GM12892 (cell line): ENCODE measurements at regions not wholly inside any gene's neighbourhood (a gene's known extent, or its start where the extent isn't known, plus 50 kb on each side); places are given as distances from the start of the nearest gene placed in this dataset.

Source experiments
- POLR2A ChIP-seq: IDR thresholded peaks from 2 replicates; pipeline ENCODE4 v1.6.1; 2011; ENCODE audit warnings: low read depth, low read length, control low read depth
- TAF1 ChIP-seq: IDR thresholded peaks from 2 replicates; pipeline ENCODE4 v1.6.1; 2011; ENCODE audit warnings: low read depth, mild to moderate bottlenecking, control low read depth, low read length, borderline replicate concordance

GRCh38 chr5:106292654-106293053 is 1378.1 kb downstream of the EFNA5 start:
- TF ChIP-seq POLR2A = no peak
- TF ChIP-seq TAF1 = no peak
